ENCODE measurements at regions not wholly inside any gene's neighbourhood (a gene's known extent, or its start where the extent isn't known, plus 50 kb on each side); places are given as distances from the start of the nearest gene placed in this dataset.

GRCh38 chr2:239540174-239540573 is 139.4 kb upstream of the HDAC4 start:
- no peak for TF ChIP-seq POLR2A (IDR thresholded peaks at IDR 0.05)
- TF ChIP-seq CTCF (IDR thresholded peaks at IDR 0.05): no peak
